T-helper 1 cell (primary cell): ENCODE measurements at regions not wholly inside any gene's neighbourhood (a gene's known extent, or its start where the extent isn't known, plus 50 kb on each side); places are given as distances from the start of the nearest gene placed in this dataset.
"Not testable (repeated sequence)": the region's sequence is repeated elsewhere in the genome, so short reads cannot be mapped to it uniquely, and the experiment has no call there.

ENCODE experiments used
- DNase-seq, 5 donors: peaks; one replicate each; pipeline ENCODE4 v3.0.0-alpha.2; 2012 to 2020

GRCh38 chr2:145931781-145932395, 1412.0 kb upstream of the ZEB2 start:
- no peak for DNase-seq

- DNase-seq, result no peak
Observed at GRCh38 chr2:145930318-145930717, 1410.4 kb upstream of the ZEB2 start.

GRCh38 chr2:145927131-145927950, 1407.4 kb upstream of the ZEB2 start:
- DNase-seq, result no peak

GRCh38 chr2:145925591-145925990, 1405.7 kb upstream of the ZEB2 start:
- no peak for DNase-seq

GRCh38 chr2:145919477-145919876, 1399.6 kb upstream of the ZEB2 start:
- DNase-seq, result no peak

- no peak for DNase-seq
Observed at GRCh38 chr2:145918951-145919350, 1399.0 kb upstream of the ZEB2 start.

GRCh38 chr2:145916799-145917198, 1396.9 kb upstream of the ZEB2 start:
- no peak for DNase-seq

- DNase-seq, result no peak
Observed at GRCh38 chr2:145914716-145915115, 1394.8 kb upstream of the ZEB2 start.

GRCh38 chr2:145910416-145910815, 1390.5 kb upstream of the ZEB2 start:
- no peak for DNase-seq

- DNase-seq, result no peak
Observed at GRCh38 chr2:145909766-145910165, 1389.8 kb upstream of the ZEB2 start.

GRCh38 chr2:145909175-145909755, 1389.3 kb upstream of the ZEB2 start:
- no peak for DNase-seq

GRCh38 chr2:145906354-145906753, 1386.4 kb upstream of the ZEB2 start:
- no peak for DNase-seq

GRCh38 chr2:145905371-145905770, 1385.5 kb upstream of the ZEB2 start:
- DNase-seq, result no peak

GRCh38 chr2:145897151-145897550, 1377.2 kb upstream of the ZEB2 start:
- DNase-seq, result no peak

- DNase-seq, result no peak
Observed at GRCh38 chr2:145887915-145888314, 1368.0 kb upstream of the ZEB2 start.

- not testable (repeated sequence) for DNase-seq
Observed at GRCh38 chr2:145880997-145881396, 1361.1 kb upstream of the ZEB2 start.

GRCh38 chr2:145875016-145875415, 1355.1 kb upstream of the ZEB2 start:
- DNase-seq, result no peak

GRCh38 chr2:145874466-145874865, 1354.5 kb upstream of the ZEB2 start:
- no peak for DNase-seq

GRCh38 chr2:145864501-145864900, 1344.6 kb upstream of the ZEB2 start:
- DNase-seq, result no peak

GRCh38 chr2:145861940-145862339, 1342.0 kb upstream of the ZEB2 start:
- DNase-seq, result no peak

GRCh38 chr2:145860083-145860482, 1340.2 kb upstream of the ZEB2 start:
- DNase-seq, result no peak

GRCh38 chr2:145855142-145855541, 1335.2 kb upstream of the ZEB2 start:
- DNase-seq, result no peak

- DNase-seq, result no peak
Observed at GRCh38 chr2:145854039-145854755, 1334.3 kb upstream of the ZEB2 start.
